Liver (tissue), 8 donors: ENCODE measurements at regions not wholly inside any gene's neighbourhood (a gene's known extent, or its start where the extent isn't known, plus 50 kb on each side); places are given as distances from the start of the nearest gene placed in this dataset.

ENCODE experiments used
- DNase-seq: peaks from one replicate; pipeline ENCODE4 v3.0.0-alpha.2; 2017; ENCODE audit warnings: low spot score
- H3K27ac ChIP-seq, 2 donors: one replicate each; pipeline ENCODE4 v1.7.0; 2013; ENCODE audit warnings: inconsistent platforms in 2 of 2, low read length in 2 of 2, control low read depth in 1 of 2, low read depth in 1 of 2, mild to moderate bottlenecking in 1 of 2
- H3K27me3 ChIP-seq, 4 donors: one replicate each; pipeline versions ENCODE4 v1.6.1 to v1.7.0; 2013; ENCODE audit warnings: low read length in 3 of 4, inconsistent platforms in 1 of 4, mild to moderate bottlenecking in 1 of 4, moderate library complexity in 1 of 4; ENCODE audit not compliant: control insufficient read depth in 4 of 4, insufficient read depth in 4 of 4
- H3K36me3 ChIP-seq, 4 donors: one replicate each; pipeline versions ENCODE4 v1.6.1 to v1.7.0; 2013; ENCODE audit warnings: low read length in 3 of 4, mild to moderate bottlenecking in 3 of 4, low read depth in 1 of 4, moderate library complexity in 1 of 4; ENCODE audit not compliant: control insufficient read depth in 4 of 4, insufficient read depth in 3 of 4
- H3K4me1 ChIP-seq, 4 donors: one replicate each; pipeline versions ENCODE4 v1.6.1 to v1.7.0; 2013; ENCODE audit warnings: low read length in 3 of 4, mild to moderate bottlenecking in 3 of 4, moderate library complexity in 1 of 4; ENCODE audit not compliant: control insufficient read depth in 4 of 4, insufficient read depth in 4 of 4
- H3K4me3 ChIP-seq, 3 donors: one replicate each; pipeline versions ENCODE4 v1.6.1 to v1.7.0; 2013; ENCODE audit warnings: low read length in 3 of 3, control low read depth in 1 of 3, low read depth in 1 of 3, mild to moderate bottlenecking in 1 of 3
- H3K9ac ChIP-seq, 2 donors: one replicate each; pipeline ENCODE4 v1.7.0; 2013; ENCODE audit warnings: low read length in 2 of 2, mild to moderate bottlenecking in 2 of 2, moderate library complexity in 2 of 2, control low read depth in 1 of 2, low read depth in 1 of 2
- H3K9me3 ChIP-seq, 4 donors: one replicate each; pipeline versions ENCODE4 v1.6.1 to v1.7.0; 2013; ENCODE audit warnings: low read length in 3 of 4; ENCODE audit not compliant: control insufficient read depth in 4 of 4
- ATF3 ChIP-seq: IDR thresholded peaks from 2 replicates; pipeline ENCODE4 v1.6.1; 2016; ENCODE audit warnings: antibody characterized with exemption
- CTCF ChIP-seq: fragments of 150-350 bp; IDR thresholded peaks from 2 replicates; pipeline ENCODE4 v1.5.1; 2017; ENCODE audit warnings: improper control_type of control experiment, low read depth, low read length; ENCODE audit not compliant: missing input control
- EGR1 ChIP-seq, 2 donors: IDR thresholded peaks; 2 replicates each; pipeline ENCODE4 v1.6.1; 2016 to 2018; ENCODE audit warnings: antibody characterized with exemption in 2 of 2, low read depth in 2 of 2
- FOXA1 ChIP-seq: IDR thresholded peaks from 2 replicates; pipeline ENCODE4 v1.6.1; 2016; ENCODE audit warnings: antibody characterized with exemption
- FOXA2 ChIP-seq: IDR thresholded peaks from 2 replicates; pipeline ENCODE4 v1.6.1; 2016; ENCODE audit warnings: antibody characterized with exemption
- GABPA ChIP-seq, 2 donors: IDR thresholded peaks in 1 of 2; conservative IDR thresholded peaks in 1 of 2; 2 replicates each; pipeline ENCODE4 v1.6.1; 2016; ENCODE audit warnings: antibody characterized with exemption in 2 of 2, mild to moderate bottlenecking in 1 of 2, moderate library complexity in 1 of 2
- HNF4A ChIP-seq, 2 donors: conservative IDR thresholded peaks; 2 replicates each; pipeline ENCODE4 v1.6.1; 2016; ENCODE audit warnings: antibody characterized with exemption in 2 of 2, mild to moderate bottlenecking in 2 of 2
- HNF4G ChIP-seq: IDR thresholded peaks from 2 replicates; pipeline ENCODE4 v1.6.1; 2016; ENCODE audit warnings: antibody characterized with exemption
- NR2F2 ChIP-seq: IDR thresholded peaks from 2 replicates; pipeline ENCODE4 v1.6.1; 2016; ENCODE audit warnings: antibody characterized with exemption
- RAD21 ChIP-seq, 2 donors: IDR thresholded peaks; 2 replicates each; pipeline ENCODE4 v1.6.1; 2016; ENCODE audit warnings: antibody characterized with exemption in 2 of 2, mild to moderate bottlenecking in 2 of 2
- REST ChIP-seq: IDR thresholded peaks from 2 replicates; pipeline ENCODE4 v1.6.1; 2016; ENCODE audit warnings: antibody characterized with exemption, mild to moderate bottlenecking
- RXRA ChIP-seq, 2 donors: IDR thresholded peaks; 2 replicates each; pipeline ENCODE4 v1.6.1; 2017 to 2018; ENCODE audit warnings: antibody characterized with exemption in 2 of 2, mild to moderate bottlenecking in 1 of 2
- SP1 ChIP-seq: IDR thresholded peaks from 2 replicates; pipeline ENCODE4 v1.6.1; 2018; ENCODE audit warnings: antibody characterized with exemption, mild to moderate bottlenecking
- TAF1 ChIP-seq: conservative IDR thresholded peaks from 2 replicates; pipeline ENCODE4 v1.6.1; 2016; ENCODE audit warnings: antibody characterized with exemption, mild to moderate bottlenecking
- YY1 ChIP-seq: IDR thresholded peaks from 2 replicates; pipeline ENCODE4 v1.6.1; 2016; ENCODE audit warnings: antibody characterized with exemption, mild to moderate bottlenecking
- ZBTB33 ChIP-seq: IDR thresholded peaks from 2 replicates; pipeline ENCODE4 v1.6.1; 2016; ENCODE audit warnings: antibody characterized with exemption
- WGBS: extraction: QIAGEN DNeasy Blood & Tissue Kit; methylation state at CpG from one replicate; pipeline ENCODE4 v1.1.7; 2013; 5-methylcytosine and 5-hydroxymethylcytosine counted together
- donor health status: healthy.
- donor health status: healthy.
- donor health status: healthy.
- donor health status: healthy.
- donor health status: healthy.

DNA sequence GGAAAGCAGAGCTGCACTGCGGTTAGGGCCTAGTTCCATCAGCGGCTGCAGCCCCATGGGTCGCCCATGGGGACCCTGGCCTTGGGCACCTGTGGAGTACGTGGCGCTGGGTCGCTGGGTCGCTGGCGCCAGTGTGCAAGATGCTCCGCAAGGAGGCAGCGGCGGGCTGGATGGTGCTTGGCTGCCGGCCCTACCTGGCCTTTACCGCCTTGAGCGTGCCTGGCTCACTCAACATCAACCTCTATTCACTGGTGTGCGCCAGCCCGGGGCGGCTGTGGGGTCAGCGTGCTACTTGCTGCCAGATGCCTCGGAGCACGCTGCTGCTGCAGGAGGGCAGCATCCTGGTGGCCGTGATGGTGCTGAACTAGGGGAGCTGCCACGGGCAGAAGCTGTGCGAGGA is 85.1 kb upstream of the RHOU start:
- TF ChIP-seq FOXA2 = no peak
- H3K36me3 ChIP-seq = no peaks in the 10 kb centered on the region
- 47% methylated on average over 23 of the region's 23 CpGs for WGBS
- no peak overlapping the region for H3K9ac ChIP-seq
- peaks cover 12 to 18% (median 14%) of the 10 kb centered on the region in 4 donors for H3K4me1 ChIP-seq
- H3K9me3 ChIP-seq = no peaks in the 10 kb centered on the region
- H3K27ac ChIP-seq = no peak overlapping the region
- H3K27me3 ChIP-seq = peaks cover 0 to 29% (median 8%) of the 10 kb centered on the region in 4 donors
- no peak overlapping the region for H3K4me3 ChIP-seq
- DNase-seq = no peak

DNA sequence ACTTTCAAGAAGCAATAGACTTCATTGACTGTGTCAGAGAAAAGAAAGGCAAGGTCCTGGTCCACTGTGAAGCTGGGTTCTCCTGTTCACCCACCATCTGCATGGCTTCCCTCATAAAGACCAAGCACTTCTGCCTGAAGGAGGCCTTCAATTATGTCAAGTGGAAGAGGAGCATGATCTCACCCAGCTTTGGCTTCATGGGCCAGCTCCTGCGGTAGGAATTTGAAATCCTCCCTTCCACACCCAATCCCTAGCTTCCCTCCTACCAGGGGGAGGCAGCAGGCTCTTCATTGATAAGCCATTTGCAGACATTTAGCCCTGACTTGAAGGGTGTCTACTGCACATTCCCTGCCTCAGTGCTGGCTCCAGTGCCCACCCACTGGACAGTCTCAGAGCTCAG is 84.3 kb upstream of the RHOU start:
- 92% methylated on average over 1 of the region's 1 CpG for WGBS
- Histone ChIP-seq H3K4me3 (no peak overlapping the region), H3K9ac (no peak overlapping the region), H3K4me1 (peaks cover 13 to 23% (median 19%) of the 10 kb centered on the region in 4 donors), H3K36me3 (no peaks in the 10 kb centered on the region), H3K9me3 (no peaks in the 10 kb centered on the region), H3K27ac (no peak overlapping the region), H3K27me3 (peaks cover 0 to 29% (median 8%) of the 10 kb centered on the region in 4 donors)
- DNase-seq = no peak
- TF ChIP-seq TAF1 = no peak
- no peak for TF ChIP-seq YY1
- no peak for TF ChIP-seq RAD21 (IDR thresholded peaks at IDR 0.05)
- no peak for TF ChIP-seq ZBTB33
- TF ChIP-seq HNF4A (conservative IDR thresholded peaks at IDR 0.05) = no peak
- TF ChIP-seq SP1 = no peak
- TF ChIP-seq ATF3 = no peak
- TF ChIP-seq NR2F2 = no peak
- TF ChIP-seq GABPA (IDR thresholded peaks at IDR 0.05 in 1 of 2, conservative IDR thresholded peaks at IDR 0.05 in 1 of 2) = no peak
- TF ChIP-seq HNF4G = no peak
- TF ChIP-seq FOXA1 = no peak
- TF ChIP-seq CTCF = no peak
- no peak for TF ChIP-seq RXRA (IDR thresholded peaks at IDR 0.05)
- no peak for TF ChIP-seq FOXA2
- no peak for TF ChIP-seq EGR1 (IDR thresholded peaks at IDR 0.05; ENCODE audit: low read depth in 2 of 2)
- TF ChIP-seq REST = no peak
